Activated CD4-positive, alpha-beta memory T cell treated with anti-CD3 and anti-CD28 coated beads, Interleukin-2, amount 10 ng/mL, durations not matched to agents 7 days and 5 days (primary cell): ENCODE measurements at regions not wholly inside any gene's neighbourhood (a gene's known extent, or its start where the extent isn't known, plus 50 kb on each side); places are given as distances from the start of the nearest gene placed in this dataset.

Source experiments
- CTCF ChIA-PET: fragments of 350-600 bp; sonication (Branson Sonifier 250); formaldehyde crosslinking; loops from one replicate; lab custom pipeline; 2021; ENCODE audit warnings: antibody characterized with exemption, inconsistent platforms; lab: Charles Lee
- POLR2A ChIA-PET: fragments of 350-600 bp; sonication (Branson Sonifier 250); formaldehyde crosslinking; loops from one replicate; lab custom pipeline; 2021; ENCODE audit warnings: antibody characterized with exemption; lab: Charles Lee
- DNase-seq: peaks from one replicate; pipeline ENCODE4 v3.0.0-alpha.2; 2020
- H3K27ac Mint-ChIP-seq: one replicate; pipeline ENCODE4 v1.8.0; 2021; ENCODE audit warnings: mild to moderate bottlenecking, mixed read lengths
- H3K27me3 Mint-ChIP-seq: one replicate; pipeline ENCODE4 v1.8.0; 2021; ENCODE audit warnings: mixed read lengths
- H3K36me3 Mint-ChIP-seq: one replicate; pipeline ENCODE4 v1.8.0; 2021; ENCODE audit warnings: low read depth, mixed read lengths
- H3K4me1 Mint-ChIP-seq: one replicate; pipeline ENCODE4 v1.8.0; 2021; ENCODE audit warnings: mixed read lengths
- H3K4me3 Mint-ChIP-seq: one replicate; pipeline ENCODE4 v1.8.0; 2021; ENCODE audit warnings: mild to moderate bottlenecking, mixed read lengths
- H3K9me3 Mint-ChIP-seq: one replicate; pipeline ENCODE4 v1.8.0; 2021; ENCODE audit warnings: mixed read lengths

- CTCF ChIA-PET = no interaction called here
- Mint-ChIP-seq H3K4me1 (no peaks in the 10 kb centered on the region), H3K27me3 (peaks cover 4% of the 10 kb centered on the region), H3K4me3 (no peak overlapping the region), H3K27ac (no peak overlapping the region), H3K36me3 (no peaks in the 10 kb centered on the region), H3K9me3 (no peaks in the 10 kb centered on the region)
- no peak for DNase-seq
- POLR2A ChIA-PET = no interaction called here
Measured at GRCh38 chr12:116458492-116458891, 100.7 kb upstream of the MAP1LC3B2 start.

GRCh38 chr12:116459011-116459875 is 99.9 kb upstream of the MAP1LC3B2 start:
- no peaks in the 10 kb centered on the region for H3K4me1 Mint-ChIP-seq
- no peaks in the 10 kb centered on the region for H3K9me3 Mint-ChIP-seq
- DNase-seq = no peak
- POLR2A ChIA-PET = no interaction called here
- no peak overlapping the region for H3K27ac Mint-ChIP-seq
- H3K27me3 Mint-ChIP-seq = peaks cover 4% of the 10 kb centered on the region
- H3K36me3 Mint-ChIP-seq = no peaks in the 10 kb centered on the region
- no peak overlapping the region for H3K4me3 Mint-ChIP-seq
- CTCF ChIA-PET = no interaction called here

DNA sequence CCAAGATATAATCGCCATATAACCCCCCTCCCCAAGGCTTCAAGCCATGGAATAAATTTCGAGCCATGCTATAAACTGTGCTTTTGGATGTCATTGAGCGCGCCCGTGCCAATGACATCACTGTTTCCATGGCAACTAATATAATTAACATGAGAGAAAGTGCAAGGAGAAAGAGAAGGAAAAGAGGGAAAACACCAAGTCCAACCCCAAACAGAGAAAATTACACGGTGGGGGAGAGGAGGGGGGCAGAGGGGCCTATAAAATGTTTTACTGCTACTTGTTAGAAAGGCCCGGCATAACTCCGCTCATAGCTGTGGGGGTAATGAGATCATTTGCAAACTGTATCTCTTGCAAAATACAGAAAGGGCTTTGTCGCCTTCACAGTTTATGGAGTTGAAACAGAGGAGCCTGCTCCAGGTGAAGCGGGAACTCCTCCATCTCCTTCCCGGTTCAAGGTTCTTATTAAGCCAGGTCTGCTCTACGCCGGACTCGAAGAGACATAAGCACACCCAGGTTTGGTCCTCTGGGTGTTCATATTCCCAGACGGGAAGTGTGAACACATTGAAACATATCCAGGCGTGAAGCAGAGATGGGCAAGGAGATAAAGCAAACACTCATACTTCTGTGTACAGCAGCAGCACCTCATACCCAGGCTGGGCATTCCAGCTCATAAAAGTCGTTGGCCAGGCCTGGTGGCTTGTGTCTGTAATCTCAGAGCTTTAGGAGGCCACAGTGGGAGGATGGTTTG is 99.1 kb upstream of the MAP1LC3B2 start:
- no peak for DNase-seq
- peaks cover 4% of the 10 kb centered on the region for H3K27me3 Mint-ChIP-seq
- CTCF ChIA-PET = no interaction called here

DNA sequence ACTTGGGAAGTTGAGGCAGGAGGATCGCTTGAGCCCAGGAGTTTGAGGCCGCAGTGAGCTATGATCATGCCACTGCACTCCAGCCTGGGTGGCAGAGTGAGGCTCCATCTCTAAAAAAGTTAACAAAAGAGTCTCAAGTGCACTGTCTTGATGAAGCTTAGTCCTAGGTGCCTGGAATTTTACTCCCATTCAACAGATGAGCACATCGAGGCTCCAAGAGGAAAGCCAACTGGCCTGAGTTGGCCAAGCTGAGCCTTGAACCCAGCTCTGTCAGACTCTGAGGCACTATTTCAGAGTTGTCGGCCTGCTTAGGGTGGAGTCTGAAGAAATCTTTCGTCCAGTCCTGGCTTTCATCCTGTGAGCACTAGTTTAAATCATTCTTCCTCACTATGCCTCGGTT is 98.1 kb upstream of the MAP1LC3B2 start:
- no peak overlapping the region for H3K27ac Mint-ChIP-seq
- peaks cover 4% of the 10 kb centered on the region for H3K27me3 Mint-ChIP-seq
- CTCF ChIA-PET = no interaction called here
- no peak for DNase-seq
- no peaks in the 10 kb centered on the region for H3K9me3 Mint-ChIP-seq
- no peak overlapping the region for H3K4me3 Mint-ChIP-seq
- H3K4me1 Mint-ChIP-seq = no peaks in the 10 kb centered on the region
- POLR2A ChIA-PET = no interaction called here
- no peaks in the 10 kb centered on the region for H3K36me3 Mint-ChIP-seq

More for the DNA sequence above, 99.1 kb upstream of the MAP1LC3B2 start:
- H3K4me1 Mint-ChIP-seq = no peaks in the 10 kb centered on the region
- H3K27ac Mint-ChIP-seq = no peak overlapping the region
- H3K36me3 Mint-ChIP-seq = no peaks in the 10 kb centered on the region
- POLR2A ChIA-PET = no interaction called here
- no peak overlapping the region for H3K4me3 Mint-ChIP-seq
- no peaks in the 10 kb centered on the region for H3K9me3 Mint-ChIP-seq

DNA sequence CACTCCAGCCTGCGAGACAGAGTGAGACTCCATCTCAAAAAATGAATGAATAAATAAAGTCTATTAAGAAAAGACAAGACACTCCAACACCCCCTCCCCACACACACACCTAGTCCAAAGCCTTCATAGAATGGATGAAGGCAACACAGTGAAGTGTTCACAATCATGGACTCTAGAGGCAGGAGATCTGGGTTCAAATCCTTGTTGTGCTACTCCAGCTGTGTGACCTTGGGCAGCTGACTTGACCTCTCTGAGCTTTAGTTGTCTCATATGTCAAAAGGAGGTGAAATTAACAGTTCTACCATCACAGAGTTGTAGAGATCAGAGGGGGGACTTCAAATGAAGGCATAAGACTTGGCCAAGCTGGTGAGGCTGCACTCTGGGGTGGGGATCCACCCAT is 95.8 kb upstream of the MAP1LC3B2 start:
- CTCF ChIA-PET = no interaction called here
- no peaks in the 10 kb centered on the region for H3K9me3 Mint-ChIP-seq
- no peaks in the 10 kb centered on the region for H3K27me3 Mint-ChIP-seq
- H3K4me1 Mint-ChIP-seq = no peaks in the 10 kb centered on the region
- no peak overlapping the region for H3K27ac Mint-ChIP-seq
- H3K4me3 Mint-ChIP-seq = no peak overlapping the region
- no peaks in the 10 kb centered on the region for H3K36me3 Mint-ChIP-seq
- POLR2A ChIA-PET = no interaction called here
- DNase-seq = no peak

DNA sequence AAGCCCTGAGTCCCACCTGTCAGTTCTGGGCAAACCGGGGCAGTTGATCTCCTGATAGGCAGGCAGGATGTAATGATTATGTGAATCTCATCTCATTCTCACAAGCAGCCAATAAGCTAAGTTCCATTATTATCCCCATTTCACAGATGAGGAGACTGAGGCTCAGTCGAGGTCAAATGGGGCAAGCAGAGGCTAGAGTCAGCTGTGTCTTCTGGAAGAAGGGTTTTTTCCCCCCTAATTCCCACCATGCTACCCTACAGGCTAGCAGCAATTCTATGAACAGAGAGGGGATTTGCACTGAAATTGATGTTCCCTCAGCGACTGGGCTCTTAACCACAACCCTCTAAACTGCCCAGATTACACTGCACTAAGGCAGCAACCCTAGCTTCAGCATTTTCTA is 93.8 kb upstream of the MAP1LC3B2 start:
- H3K27ac Mint-ChIP-seq = no peak overlapping the region
- H3K36me3 Mint-ChIP-seq = no peaks in the 10 kb centered on the region
- CTCF ChIA-PET = interaction anchor here (0.7 kb wide), 1 partner anchor 38 kb away, joined by 5 read pairs; no protein-coding TSS in a partner anchor

DNA sequence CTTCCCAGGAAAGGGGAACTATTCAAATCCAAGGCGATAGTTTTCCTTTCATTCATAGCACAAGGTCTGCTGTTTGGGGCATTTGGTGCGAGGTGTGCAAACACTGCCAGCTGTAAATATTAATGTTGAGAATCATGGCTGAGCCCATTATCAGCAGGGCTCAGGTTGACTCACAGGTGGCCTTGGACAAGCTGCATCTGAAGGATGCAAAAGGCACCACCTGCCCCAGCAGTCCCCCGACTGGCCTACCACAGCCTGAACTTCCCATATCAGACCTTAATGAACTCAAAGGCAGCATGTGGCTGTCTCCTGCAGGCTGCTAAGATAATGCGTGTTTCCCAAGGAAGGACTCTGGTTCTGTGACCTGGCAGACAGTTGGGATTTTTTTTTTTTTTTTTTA is 93.3 kb upstream of the MAP1LC3B2 start:
- CTCF ChIA-PET = no interaction called here
- Mint-ChIP-seq H3K27ac (no peak overlapping the region), H3K27me3 (no peaks in the 10 kb centered on the region), H3K9me3 (no peaks in the 10 kb centered on the region), H3K4me1 (no peaks in the 10 kb centered on the region), H3K4me3 (no peak overlapping the region), H3K36me3 (no peaks in the 10 kb centered on the region)
- POLR2A ChIA-PET = no interaction called here
- DNase-seq = no peak

More for the DNA sequence above, 93.8 kb upstream of the MAP1LC3B2 start:
- Mint-ChIP-seq H3K4me1 (no peaks in the 10 kb centered on the region), H3K9me3 (no peaks in the 10 kb centered on the region), H3K4me3 (no peak overlapping the region), H3K27me3 (no peaks in the 10 kb centered on the region)
- POLR2A ChIA-PET = no interaction called here
- DNase-seq = no peak

DNA sequence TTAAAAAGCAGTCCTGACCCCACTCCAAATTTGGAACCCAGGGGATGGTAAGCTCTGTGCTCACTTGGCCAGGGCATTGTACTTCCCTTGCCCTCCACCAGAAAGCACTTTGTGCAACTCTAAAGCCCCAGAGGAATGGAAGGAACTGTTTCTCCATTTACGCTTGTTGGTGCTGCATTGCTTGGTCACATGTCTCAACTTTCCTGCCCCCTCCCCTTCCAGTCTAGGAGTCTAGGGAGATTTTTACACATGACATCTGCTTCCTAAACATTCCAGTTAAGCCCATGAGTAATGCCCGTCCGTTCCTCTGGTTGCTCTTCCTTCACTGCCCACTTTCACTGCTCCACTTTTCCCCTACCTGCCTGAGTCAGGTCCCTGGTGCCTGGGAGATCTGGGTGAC is 92.6 kb upstream of the MAP1LC3B2 start:
- no peaks in the 10 kb centered on the region for H3K36me3 Mint-ChIP-seq
- H3K4me3 Mint-ChIP-seq = no peak overlapping the region
- H3K9me3 Mint-ChIP-seq = no peaks in the 10 kb centered on the region
- no peaks in the 10 kb centered on the region for H3K4me1 Mint-ChIP-seq
- CTCF ChIA-PET = no interaction called here
- no peak overlapping the region for H3K27ac Mint-ChIP-seq
- H3K27me3 Mint-ChIP-seq = no peaks in the 10 kb centered on the region
- POLR2A ChIA-PET = no interaction called here
- DNase-seq = no peak

GRCh38 chr12:116469344-116469743 is 89.8 kb upstream of the MAP1LC3B2 start:
- Mint-ChIP-seq H3K4me3 (no peak overlapping the region), H3K4me1 (no peaks in the 10 kb centered on the region), H3K27ac (no peak overlapping the region), H3K36me3 (no peaks in the 10 kb centered on the region), H3K9me3 (no peaks in the 10 kb centered on the region), H3K27me3 (no peaks in the 10 kb centered on the region)
- CTCF ChIA-PET = no interaction called here
- no peak for DNase-seq
- POLR2A ChIA-PET = no interaction called here

DNA sequence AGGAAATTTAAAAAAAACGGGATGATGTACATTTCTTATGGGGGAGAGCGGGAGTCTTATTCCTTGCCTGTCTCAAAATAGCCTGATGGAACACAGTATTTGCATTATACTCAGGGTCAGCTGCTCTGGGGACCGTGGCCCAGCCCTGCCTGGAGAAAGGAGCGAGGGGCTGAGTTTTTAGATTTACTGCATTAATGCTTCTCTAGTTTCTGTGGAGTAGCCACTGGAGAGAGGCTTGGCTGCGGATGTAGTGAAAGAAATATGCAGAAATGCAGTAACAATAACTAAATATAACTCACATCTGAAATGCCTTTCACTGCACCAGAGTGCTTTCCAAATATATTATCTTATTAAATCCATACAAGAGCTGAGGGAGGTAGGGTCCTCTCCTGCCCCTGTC is 87.6 kb upstream of the MAP1LC3B2 start:
- POLR2A ChIA-PET = no interaction called here
- CTCF ChIA-PET = no interaction called here
- H3K4me1 Mint-ChIP-seq = no peaks in the 10 kb centered on the region
- peaks cover 4% of the 10 kb centered on the region for H3K36me3 Mint-ChIP-seq
- H3K27ac Mint-ChIP-seq = no peak overlapping the region
- H3K4me3 Mint-ChIP-seq = no peak overlapping the region
- H3K27me3 Mint-ChIP-seq = no peaks in the 10 kb centered on the region
- peaks cover 9% of the 10 kb centered on the region for H3K9me3 Mint-ChIP-seq
- no peak for DNase-seq

- DNase-seq = no peak
- ChIA-PET POLR2A (no interaction called here), CTCF (no interaction called here)
- Mint-ChIP-seq H3K4me3 (no peak overlapping the region), H3K27me3 (no peaks in the 10 kb centered on the region), H3K9me3 (peaks cover 11% of the 10 kb centered on the region), H3K4me1 (no peaks in the 10 kb centered on the region), H3K36me3 (peaks cover 4% of the 10 kb centered on the region), H3K27ac (no peak overlapping the region)
Measured at GRCh38 chr12:116472193-116472592, 87.0 kb upstream of the MAP1LC3B2 start.

GRCh38 chr12:116473416-116473815 is 85.8 kb upstream of the MAP1LC3B2 start:
- ChIA-PET CTCF (no interaction called here), POLR2A (no interaction called here)
- no peak for DNase-seq
- Mint-ChIP-seq H3K4me3 (no peak overlapping the region), H3K27me3 (no peaks in the 10 kb centered on the region), H3K36me3 (peaks cover 4% of the 10 kb centered on the region), H3K4me1 (no peaks in the 10 kb centered on the region), H3K27ac (no peak overlapping the region), H3K9me3 (peaks cover 13% of the 10 kb centered on the region)

DNA sequence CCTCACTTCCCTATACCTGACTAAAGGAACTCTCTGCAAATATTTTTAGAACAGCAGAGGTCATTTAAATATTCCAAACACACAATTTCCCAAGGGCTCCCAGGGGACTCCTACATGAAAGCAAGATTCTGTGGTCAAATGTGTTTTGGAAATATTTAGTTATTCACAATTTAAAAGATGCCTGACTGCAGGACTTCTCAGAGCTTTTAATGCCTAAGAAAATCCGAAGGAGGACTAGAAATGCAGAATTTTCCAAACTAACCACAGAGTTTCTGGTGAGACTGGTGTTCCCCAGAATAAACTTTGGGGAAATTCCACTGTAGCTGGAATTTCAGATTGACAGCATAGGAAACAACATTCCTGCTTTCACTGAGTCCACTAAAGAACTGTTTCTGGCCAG is 84.8 kb upstream of the MAP1LC3B2 start:
- peaks cover 4% of the 10 kb centered on the region for H3K36me3 Mint-ChIP-seq
- no peaks in the 10 kb centered on the region for H3K4me1 Mint-ChIP-seq
- ChIA-PET CTCF (no interaction called here), POLR2A (no interaction called here)
- no peaks in the 10 kb centered on the region for H3K27me3 Mint-ChIP-seq
- DNase-seq = no peak
- H3K9me3 Mint-ChIP-seq = peaks cover 13% of the 10 kb centered on the region
- no peak overlapping the region for H3K4me3 Mint-ChIP-seq
- no peak overlapping the region for H3K27ac Mint-ChIP-seq
